ENCODE measurements at regions not wholly inside any gene's neighbourhood (a gene's known extent, or its start where the extent isn't known, plus 50 kb on each side); places are given as distances from the start of the nearest gene placed in this dataset.

- H3K4me1 ChIP-seq (ENCODE audit: control insufficient read depth in 1 of 2, insufficient read depth in 2 of 2, low read length in 2 of 2) = no peaks in the 10 kb centered on the region
- ChIA-PET RAD21 (ENCODE audit: low non-redundant PET in 1 of 2, low total read pairs in 2 of 2, uncharacterized antibody in 2 of 2, unreplicated experiment in 2 of 2) (no interaction called here), CTCF (no interaction called here), POLR2A (no interaction called here)
- H4K20me1 ChIP-seq (ENCODE audit: insufficient read depth) = no peaks in the 10 kb centered on the region
- no peak overlapping the region for H3K4me2 ChIP-seq (ENCODE audit: low read length)
- BruUV-seq (replicated peaks) = no TSS peak
- no peaks in the 10 kb centered on the region for H3K9me2 ChIP-seq (ENCODE audit: insufficient read depth)
- no peak for TF ChIP-seq POLR2AphosphoS5 (IDR thresholded peaks at IDR 0.05; ENCODE audit: low read depth, low read length)
- TF ChIP-seq TCF7L2 (IDR thresholded peaks at IDR 0.05; ENCODE audit: borderline replicate concordance, extremely low read depth, insufficient read depth, insufficient read length) = no peak
- no peak for TF ChIP-seq POLR2A (IDR thresholded peaks at IDR 0.05; ENCODE audit: borderline replicate concordance, extremely low read depth, insufficient read depth, insufficient read length)
- ATAC-seq = no peak
- no peak overlapping the region for H3K9ac ChIP-seq (ENCODE audit: low read length)
- H3K9me3 ChIP-seq (ENCODE audit: control insufficient read depth in 1 of 2, insufficient read depth in 1 of 2, low read depth in 1 of 2, low read length in 2 of 2) = 0 out of 4 replicates have a peak, but pooled peaks cover 0 to 3% of the 10 kb centered on the region in 2 experiments
- H3K27ac ChIP-seq (ENCODE audit: low read depth, low read length) = no peak overlapping the region
- intact Hi-C loops (cut with micrococcal nuclease) = no loop called here
- DNase-seq (ENCODE audit: low read depth, low spot score) = no peak
- H2AFZ ChIP-seq (ENCODE audit: low read depth, low read length, poor library complexity, severe bottlenecking) = no peak overlapping the region
- H3K27me3 ChIP-seq (ENCODE audit: insufficient read depth, low read length) = no peaks in the 10 kb centered on the region
- H3K79me2 ChIP-seq (ENCODE audit: insufficient read depth, low read length) = no peaks in the 10 kb centered on the region
- H3K4me3 ChIP-seq (replicated peaks in 1 of 2; ENCODE audit: low read depth in 1 of 2, low read length in 2 of 2) = no peak overlapping the region
- no peaks in the 10 kb centered on the region for H3K36me3 ChIP-seq (ENCODE audit: control insufficient read depth in 1 of 2, insufficient read depth in 2 of 2, low read length in 2 of 2)
These were observed 171.5 kb upstream of the ATP10B start for GRCh38 chr5:161023551-161023950.

- Histone ChIP-seq H4K20me1 (ENCODE audit: insufficient read depth) (no peaks in the 10 kb centered on the region), H3K27me3 (ENCODE audit: insufficient read depth, low read length) (no peaks in the 10 kb centered on the region), H3K9me3 (ENCODE audit: control insufficient read depth in 1 of 2, insufficient read depth in 1 of 2, low read depth in 1 of 2, low read length in 2 of 2) (no peaks in the 10 kb centered on the region), H3K4me2 (ENCODE audit: low read length) (no peak overlapping the region), H3K9me2 (ENCODE audit: insufficient read depth) (no peaks in the 10 kb centered on the region), H3K4me1 (ENCODE audit: control insufficient read depth in 1 of 2, insufficient read depth in 2 of 2, low read length in 2 of 2) (no peaks in the 10 kb centered on the region), H2AFZ (ENCODE audit: low read depth, low read length, poor library complexity, severe bottlenecking) (no peak overlapping the region), H3K79me2 (ENCODE audit: insufficient read depth, low read length) (no peaks in the 10 kb centered on the region), H3K27ac (ENCODE audit: low read depth, low read length) (no peak overlapping the region), H3K36me3 (ENCODE audit: control insufficient read depth in 1 of 2, insufficient read depth in 2 of 2, low read length in 2 of 2) (no peaks in the 10 kb centered on the region), H3K4me3 (replicated peaks in 1 of 2; ENCODE audit: low read depth in 1 of 2, low read length in 2 of 2) (no peak overlapping the region), H3K9ac (ENCODE audit: low read length) (no peak overlapping the region)
- POLR2A ChIA-PET = no interaction called here
- intact Hi-C loops (cut with micrococcal nuclease) = no loop called here
- no TSS peak for BruUV-seq (replicated peaks)
- CTCF ChIA-PET = no interaction called here
- ATAC-seq (no peak), DNase-seq (ENCODE audit: low read depth, low spot score) (no peak)
- RAD21 ChIA-PET (ENCODE audit: low non-redundant PET in 1 of 2, low total read pairs in 2 of 2, uncharacterized antibody in 2 of 2, unreplicated experiment in 2 of 2) = no interaction called here
- TF ChIP-seq ZNF274 (IDR thresholded peaks at IDR 0.05; ENCODE audit: low read depth, low read length) (no peak), SIN3A (IDR thresholded peaks at IDR 0.05; ENCODE audit: low read depth) (no peak), FOSL1 (IDR thresholded peaks at IDR 0.05; ENCODE audit: low read depth) (no peak), REST (IDR thresholded peaks at IDR 0.05; ENCODE audit: low read depth) (no peak), EZH2phosphoT487 (IDR thresholded peaks at IDR 0.05; ENCODE audit: borderline replicate concordance) (no peak), SRF (IDR thresholded peaks at IDR 0.05; ENCODE audit: low read depth) (no peak), CTCF (IDR thresholded peaks at IDR 0.05 in 2 of 3, conservative IDR thresholded peaks at IDR 0.05 in 1 of 3; ENCODE audit: borderline replicate concordance in 1 of 3, insufficient read depth in 1 of 3, low read depth in 2 of 3, low read length in 2 of 3) (no peak), RAD21 (IDR thresholded peaks at IDR 0.05; ENCODE audit: low read depth) (no peak), MAX (IDR thresholded peaks at IDR 0.05) (no peak), ZFX (IDR thresholded peaks at IDR 0.05) (no peak), CBX3 (IDR thresholded peaks at IDR 0.05; ENCODE audit: low read depth) (no peak), EZH2 (IDR thresholded peaks at IDR 0.05) (no peak)
These were observed 170.1 kb upstream of the ATP10B start for GRCh38 chr5:161022151-161022550.

Measured in HCT116 (cell line).